SK-N-MC (cell line): ENCODE measurements at regions not wholly inside any gene's neighbourhood (a gene's known extent, or its start where the extent isn't known, plus 50 kb on each side); places are given as distances from the start of the nearest gene placed in this dataset.
A peak's percentile ranks its signal among the peaks of the same experiment; 100 is the strongest.

ENCODE experiments used
- DNase-seq: peaks from one replicate; pipeline ENCODE4 v3.0.0-alpha.2; 2011; ENCODE audit warnings: low read depth, low spot score
- H3K27ac ChIP-seq: fragments of 200-600 bp; sonication (generic); 2 replicates; pipeline ENCODE4 v1.5.1; 2016; ENCODE audit warnings: mixed run types
- H3K36me3 ChIP-seq: fragments of 200-600 bp; sonication (generic); 2 replicates; pipeline ENCODE4 v1.6.1; 2017; ENCODE audit warnings: antibody characterized with exemption, low read length, mixed read lengths; ENCODE audit not compliant: insufficient read depth
- H3K4me3 ChIP-seq: fragments of 200-600 bp; sonication (generic); 2 replicates; pipeline ENCODE4 v1.5.1; 2016
- H3K9ac ChIP-seq: fragments of 200-600 bp; sonication (generic); 2 replicates; pipeline ENCODE4 v1.8.0; 2017; ENCODE audit warnings: mixed run types, mixed read lengths; ENCODE audit not compliant: insufficient read length
- H3K9me3 ChIP-seq: fragments of 200-600 bp; sonication (generic); 2 replicates; pipeline ENCODE4 v1.6.1; 2017; ENCODE audit warnings: low read depth, mild to moderate bottlenecking, antibody characterized with exemption, low read length, moderate library complexity, mixed read lengths
- EZH2 ChIP-seq: fragments of 200-600 bp; sonication (generic); IDR thresholded peaks from one replicate; pipeline ENCODE4 v1.6.1; 2017; ENCODE audit warnings: antibody characterized with exemption
- FOXP2 ChIP-seq: optimal IDR thresholded peaks from 2 replicates; pipeline ENCODE3; 2011; ENCODE audit warnings: mild to moderate bottlenecking, moderate library complexity; ENCODE audit not compliant: insufficient read depth; ENCODE audit errors: extremely low read length, control extremely low read depth
- POLR2AphosphoS5 ChIP-seq: IDR thresholded peaks from 2 replicates; pipeline ENCODE4 v1.6.1; 2012; ENCODE audit warnings: mild to moderate bottlenecking, low read depth, low read length, borderline replicate concordance

DNA sequence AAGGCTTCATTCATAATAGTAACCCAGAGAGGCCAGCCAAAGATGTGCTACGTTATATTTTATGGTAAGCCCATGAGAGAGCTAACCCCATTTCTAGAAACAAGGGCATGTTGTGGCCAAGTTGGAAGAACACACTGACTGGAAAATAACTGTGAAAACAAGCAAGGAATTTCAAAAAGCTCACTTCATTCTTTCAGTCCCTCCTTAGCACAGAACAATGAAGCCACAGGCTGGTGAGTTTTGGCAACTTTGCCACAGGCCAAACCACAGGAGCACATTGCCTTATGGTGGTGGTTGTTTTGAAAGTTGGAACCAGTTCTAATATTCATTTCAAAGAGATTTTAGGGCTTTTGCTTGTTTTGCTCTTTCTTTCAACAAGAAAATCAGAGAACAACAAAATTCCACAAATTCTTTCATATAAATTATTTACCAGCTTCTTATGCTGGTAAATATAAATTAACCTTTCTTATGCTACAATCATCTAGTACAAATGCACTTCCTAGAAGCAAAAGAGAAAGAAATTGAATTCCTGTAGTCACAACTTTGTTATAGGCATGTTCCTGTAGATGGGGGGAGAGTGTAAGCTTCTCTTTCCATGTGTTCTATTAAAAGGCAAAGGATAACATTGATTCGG is 225.4 kb upstream of the RFX3 start:
- H3K9ac ChIP-seq = no peak overlapping the region
- no peaks in the 10 kb centered on the region for H3K9me3 ChIP-seq
- no peak overlapping the region for H3K27ac ChIP-seq
- no peaks in the 10 kb centered on the region for H3K36me3 ChIP-seq
- H3K4me3 ChIP-seq = no peak overlapping the region
- TF ChIP-seq EZH2 (no peak), FOXP2 (no peak), POLR2AphosphoS5 (no peak)
- DNase-seq = no peak

DNA sequence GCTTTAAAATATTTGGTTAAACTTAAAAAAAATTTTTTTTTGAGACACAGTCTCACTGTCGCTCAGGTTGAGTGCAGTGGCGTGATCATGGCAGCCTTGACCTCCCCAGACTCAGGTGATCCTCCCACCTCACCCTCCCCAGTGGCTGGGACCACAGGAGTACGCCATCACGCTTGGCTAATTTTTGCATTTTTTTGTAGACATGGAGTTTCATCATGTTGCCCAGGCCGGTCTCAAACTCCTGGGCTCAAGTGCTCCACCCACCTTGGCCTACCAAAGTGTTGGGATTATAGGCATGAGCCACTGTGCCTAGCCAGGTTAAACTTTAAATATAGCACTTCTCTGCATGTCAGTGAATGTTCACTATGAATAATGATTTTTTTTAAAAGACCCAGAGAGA is 224.5 kb upstream of the RFX3 start:
- DNase-seq = no peak
- Histone ChIP-seq H3K9me3 (no peaks in the 10 kb centered on the region), H3K27ac (no peak overlapping the region), H3K36me3 (no peaks in the 10 kb centered on the region), H3K9ac (no peak overlapping the region), H3K4me3 (no peak overlapping the region)
- TF ChIP-seq EZH2 (no peak), POLR2AphosphoS5 (no peak), FOXP2 (no peak)

DNA sequence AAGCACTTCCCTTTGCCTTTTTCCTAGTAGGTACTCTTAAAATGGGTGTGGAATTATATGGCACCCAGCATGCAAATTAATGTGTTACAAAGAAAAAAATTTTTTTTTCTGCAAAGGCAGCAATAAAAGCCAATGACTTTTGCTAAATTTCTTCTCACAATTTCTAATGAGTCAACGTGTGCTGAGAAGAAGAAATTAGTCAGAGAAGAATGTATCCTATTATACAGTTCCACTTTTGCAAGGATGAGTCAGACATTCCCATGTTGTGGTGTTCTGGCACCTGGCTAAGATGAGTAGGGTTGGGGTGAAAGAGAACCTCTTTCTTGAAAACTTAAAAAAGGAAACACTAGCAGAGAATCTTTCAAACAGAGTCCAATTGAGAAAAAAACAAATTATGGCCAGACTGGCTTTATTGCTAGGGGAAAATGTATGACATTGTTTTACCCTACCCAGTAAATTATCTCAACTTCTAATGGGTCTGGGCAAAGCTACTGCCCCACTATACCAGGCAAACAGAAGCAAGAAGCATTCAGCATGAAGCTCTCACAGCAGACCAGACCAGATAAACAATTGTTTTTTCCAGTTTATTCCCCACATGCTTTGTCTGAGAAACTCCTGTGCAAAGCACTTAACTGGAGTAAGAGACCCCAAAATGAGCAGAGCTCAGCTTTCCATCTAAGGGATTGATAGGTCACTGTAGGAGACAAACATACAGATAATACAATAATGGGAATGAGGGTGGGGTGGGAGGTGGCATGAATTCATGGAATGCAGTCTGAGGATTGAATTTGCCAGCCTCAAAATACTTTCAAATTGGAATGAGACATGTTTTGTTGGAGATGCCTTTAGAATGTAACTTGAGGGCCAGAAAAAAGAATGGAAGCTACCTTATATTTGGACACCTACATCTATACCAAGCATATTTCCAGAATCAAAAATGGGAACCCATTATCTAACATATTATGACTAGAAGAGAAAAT is 220.8 kb upstream of the RFX3 start:
- Histone ChIP-seq H3K9me3 (no peaks in the 10 kb centered on the region), H3K9ac (no peak overlapping the region), H3K36me3 (no peaks in the 10 kb centered on the region), H3K27ac (no peak overlapping the region), H3K4me3 (no peak overlapping the region)
- DNase-seq = no peak
- no peak for TF ChIP-seq POLR2AphosphoS5
- TF ChIP-seq EZH2 = no peak
- TF ChIP-seq FOXP2 = no peak

DNA sequence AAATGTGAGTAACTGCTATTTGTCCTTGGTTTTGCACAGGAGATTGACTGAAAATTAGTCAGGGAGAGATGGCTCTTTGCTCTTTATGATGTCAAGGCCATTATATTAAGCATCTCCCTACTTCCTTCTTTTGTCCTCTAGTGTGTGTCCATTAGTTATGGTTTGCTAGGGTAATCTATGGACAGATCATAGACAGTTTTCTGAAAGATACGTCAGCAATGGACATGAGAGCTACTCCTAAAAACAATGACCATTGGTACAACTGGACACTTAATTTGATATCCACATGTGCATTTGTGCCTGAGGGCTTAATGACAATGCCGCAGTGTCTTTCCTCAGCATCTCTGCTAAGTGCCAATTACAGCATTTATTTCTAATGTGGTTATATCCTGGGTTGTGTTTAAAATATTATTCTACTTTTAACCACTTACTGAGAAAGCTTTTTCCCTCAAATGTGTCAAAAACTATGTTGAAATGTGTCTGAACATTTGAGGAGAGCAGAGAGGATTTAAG is 218.2 kb upstream of the RFX3 start:
- no peak overlapping the region for H3K27ac ChIP-seq
- no peak for DNase-seq
- H3K9ac ChIP-seq = no peak overlapping the region
- no peaks in the 10 kb centered on the region for H3K9me3 ChIP-seq
- TF ChIP-seq POLR2AphosphoS5 = no peak
- no peak for TF ChIP-seq EZH2
- TF ChIP-seq FOXP2 = no peak
- H3K4me3 ChIP-seq = no peak overlapping the region
- H3K36me3 ChIP-seq = no peaks in the 10 kb centered on the region

DNA sequence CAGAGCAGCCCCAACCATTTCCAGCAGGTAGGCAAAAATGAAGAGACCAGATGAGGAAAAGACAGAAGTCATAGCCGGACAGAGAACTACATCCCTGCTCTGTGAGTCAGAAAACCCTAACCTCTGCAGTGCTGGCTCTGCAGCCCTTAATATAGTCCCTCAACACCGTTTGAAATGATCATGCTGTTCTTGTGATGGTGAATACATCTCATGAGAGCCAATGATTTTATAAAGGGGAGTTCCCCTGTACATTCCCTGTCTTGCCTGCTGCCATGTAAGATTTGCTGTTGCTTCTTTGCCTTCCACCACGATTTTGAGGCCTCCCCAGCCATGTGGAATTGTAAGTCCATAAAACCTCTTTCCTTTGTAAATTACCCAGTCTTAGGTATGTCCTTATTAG is 216.8 kb upstream of the RFX3 start:
- no peaks in the 10 kb centered on the region for H3K9me3 ChIP-seq
- DNase-seq = no peak
- no peaks in the 10 kb centered on the region for H3K36me3 ChIP-seq
- H3K4me3 ChIP-seq = no peak overlapping the region
- no peak for TF ChIP-seq POLR2AphosphoS5
- TF ChIP-seq EZH2 = no peak
- H3K27ac ChIP-seq = no peak overlapping the region
- no peak overlapping the region for H3K9ac ChIP-seq

DNA sequence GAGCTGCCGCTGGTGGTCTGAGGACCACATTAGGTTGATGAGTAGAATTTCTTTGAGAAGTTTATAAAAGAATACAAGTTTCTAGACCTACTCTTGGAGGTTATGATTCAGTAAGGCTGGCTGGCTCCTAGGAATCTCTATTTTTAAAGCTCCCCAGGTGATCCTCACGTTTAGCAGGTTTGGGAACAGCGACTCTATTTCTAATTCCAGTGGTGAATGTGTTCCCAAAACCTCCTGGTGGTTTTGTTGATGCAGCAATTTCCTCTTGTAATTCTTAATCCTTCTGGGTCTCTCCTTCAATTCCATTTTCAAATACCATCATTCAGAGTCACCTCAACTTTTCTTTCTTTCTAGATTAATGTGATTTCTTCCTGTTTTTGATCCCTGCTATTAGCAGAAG is 215.9 kb upstream of the RFX3 start:
- H3K36me3 ChIP-seq = no peaks in the 10 kb centered on the region
- H3K27ac ChIP-seq = no peak overlapping the region
- no peaks in the 10 kb centered on the region for H3K9me3 ChIP-seq
- no peak for TF ChIP-seq POLR2AphosphoS5
- TF ChIP-seq FOXP2 = no peak
- no peak for TF ChIP-seq EZH2
- H3K9ac ChIP-seq = no peak overlapping the region
- H3K4me3 ChIP-seq = no peak overlapping the region
- DNase-seq = no peak

DNA sequence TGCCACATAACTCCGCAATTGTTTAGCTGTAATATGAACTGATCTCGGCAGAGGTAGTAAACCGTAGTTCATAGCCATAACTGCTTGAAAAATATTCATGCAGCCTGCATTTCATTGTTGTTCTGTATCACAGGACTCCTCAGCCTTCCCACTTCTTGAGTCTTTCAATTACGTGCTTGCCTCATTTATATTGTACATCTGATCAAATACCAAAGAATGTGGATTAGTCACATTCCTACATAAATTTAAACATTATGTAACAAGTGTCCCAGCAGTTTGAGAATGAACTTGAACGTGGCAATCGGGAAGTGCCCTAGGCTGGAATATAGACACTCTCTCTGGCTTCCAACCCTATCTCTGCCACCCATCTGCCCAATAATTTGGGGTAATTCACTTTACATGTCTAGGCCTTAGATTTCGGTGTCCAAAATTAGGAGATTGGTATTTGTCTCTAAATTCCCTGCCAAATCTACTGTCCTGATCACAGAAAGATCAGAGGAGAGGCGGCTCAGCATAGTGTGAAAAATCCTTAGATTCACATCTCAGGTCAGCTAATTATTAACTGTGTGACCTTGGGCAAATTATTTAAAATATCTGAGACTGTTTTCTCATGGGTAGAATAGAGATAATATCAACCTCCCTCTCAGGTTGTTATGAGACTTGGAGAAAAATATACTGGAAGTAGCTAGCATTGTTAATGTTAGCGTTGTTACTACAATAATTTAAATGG is 215.1 kb upstream of the RFX3 start:
- 0 out of 2 replicates have a peak overlapping the region, but pooled peaks have one; percentile 1 for H3K4me3 ChIP-seq
- no peak overlapping the region for H3K9ac ChIP-seq
- no peak overlapping the region for H3K27ac ChIP-seq
- no peaks in the 10 kb centered on the region for H3K36me3 ChIP-seq
- TF ChIP-seq POLR2AphosphoS5 (no peak), FOXP2 (no peak), EZH2 (no peak)
- H3K9me3 ChIP-seq = no peaks in the 10 kb centered on the region
- DNase-seq = peak; percentile 22

DNA sequence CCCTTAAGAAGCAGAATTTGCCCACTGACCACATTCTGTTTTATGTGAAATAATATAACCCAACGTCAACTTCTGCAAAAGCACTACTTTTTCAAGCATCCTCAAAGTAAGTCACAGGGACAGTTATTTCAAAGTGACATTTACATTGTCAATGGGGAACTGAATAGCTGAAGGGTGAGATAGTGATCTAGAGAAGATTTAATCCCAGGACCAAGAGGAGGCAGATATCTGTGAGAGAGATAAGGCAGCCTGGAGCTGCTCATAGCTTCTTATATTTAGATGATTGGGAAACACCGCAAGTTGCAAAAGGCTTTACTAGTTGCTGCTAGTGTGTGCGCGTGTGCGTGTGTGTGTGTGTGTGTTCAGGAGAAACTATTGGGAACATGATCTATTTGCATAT is 210.4 kb upstream of the RFX3 start:
- DNase-seq = no peak
- Histone ChIP-seq H3K27ac (no peak overlapping the region), H3K9me3 (no peaks in the 10 kb centered on the region), H3K4me3 (no peak overlapping the region), H3K36me3 (no peaks in the 10 kb centered on the region), H3K9ac (no peak overlapping the region)
- TF ChIP-seq POLR2AphosphoS5 (no peak), EZH2 (no peak), FOXP2 (no peak)
